Upper lobe of left lung (tissue), 4 donors: ENCODE measurements at regions not wholly inside any gene's neighbourhood (a gene's known extent, or its start where the extent isn't known, plus 50 kb on each side); places are given as distances from the start of the nearest gene placed in this dataset.

Experiments used
- CTCF ChIP-seq, 6 experiments: fragments of 450-650 bp in 4 of 6; fragments of 200-600 bp in 2 of 6; sonication (generic) in 2 of 6; IDR thresholded peaks; one replicate each; pipeline ENCODE4 v1.5.1; 2016 to 2019; ENCODE audit warnings: antibody characterized with exemption in 6 of 6
- EP300 ChIP-seq, 4 donors: sonication (generic); formaldehyde crosslinking; IDR thresholded peaks; one replicate each; pipeline ENCODE4 v1.5.1; 2017; ENCODE audit warnings: antibody characterized with exemption in 4 of 4, control low read depth in 2 of 4
- POLR2A ChIP-seq, 4 donors: fragments of 450-650 bp; IDR thresholded peaks; one replicate each; pipeline ENCODE4 v1.5.1; 2016 to 2017; ENCODE audit warnings: antibody characterized with exemption in 4 of 4, mild to moderate bottlenecking in 2 of 4
- POLR2AphosphoS5 ChIP-seq, 2 donors: sonication (generic); formaldehyde crosslinking; IDR thresholded peaks; one replicate each; pipeline ENCODE4 v1.5.1; 2017; ENCODE audit warnings: antibody characterized with exemption in 2 of 2

GRCh38 chr15:62348623-62349022 lies 183.5 kb upstream of the C2CD4B start:
- TF ChIP-seq CTCF (IDR thresholded peaks at IDR 0.05) (no peak), POLR2AphosphoS5 (IDR thresholded peaks at IDR 0.05) (no peak), POLR2A (IDR thresholded peaks at IDR 0.05) (no peak), EP300 (IDR thresholded peaks at IDR 0.05) (no peak)
